ENCODE measurements at regions not wholly inside any gene's neighbourhood (a gene's known extent, or its start where the extent isn't known, plus 50 kb on each side); places are given as distances from the start of the nearest gene placed in this dataset.
A peak's percentile ranks its signal among the peaks of the same experiment; 100 is the strongest.
"Not testable (repeated sequence)": the region's sequence is repeated elsewhere in the genome, so short reads cannot be mapped to it uniquely, and the experiment has no call there.

- TF ChIP-seq CTCF (IDR thresholded peaks at IDR 0.05; ENCODE audit: control insufficient read depth, insufficient read depth, low read depth, low read length, missing control alignments), result no peak
- DNase-seq (ENCODE audit: low read depth), result no peak
Measured at GRCh38 chr6:71681234-71681867, 205.0 kb upstream of the RIMS1 start.

GRCh38 chr6:71686021-71686677, 200.2 kb upstream of the RIMS1 start:
- not testable (repeated sequence) for DNase-seq (ENCODE audit: low read depth)

More at GRCh38 chr6:71681234-71681867, 205.0 kb upstream of the RIMS1 start:
- no peak overlapping the region for H3K4me3 ChIP-seq (ENCODE audit: control insufficient read depth, low read depth, low read length)

GRCh38 chr6:71698702-71699101, 187.6 kb upstream of the RIMS1 start:
- no peak overlapping the region for H3K4me3 ChIP-seq (ENCODE audit: control insufficient read depth, low read depth, low read length)
- no peak for TF ChIP-seq CTCF (IDR thresholded peaks at IDR 0.05; ENCODE audit: control insufficient read depth, insufficient read depth, low read depth, low read length, missing control alignments)
- no peak for DNase-seq (ENCODE audit: low read depth)

More at GRCh38 chr6:71686021-71686677, 200.2 kb upstream of the RIMS1 start:
- H3K4me3 ChIP-seq (ENCODE audit: control insufficient read depth, low read depth, low read length), result not testable (repeated sequence)

- H3K4me3 ChIP-seq (ENCODE audit: control insufficient read depth, low read depth, low read length), result no peak overlapping the region
- no peak for TF ChIP-seq CTCF (IDR thresholded peaks at IDR 0.05; ENCODE audit: control insufficient read depth, insufficient read depth, low read depth, low read length, missing control alignments)
- no peak for DNase-seq (ENCODE audit: low read depth)
Measured at GRCh38 chr6:71706523-71706922, 179.8 kb upstream of the RIMS1 start.

- H3K4me3 ChIP-seq (ENCODE audit: control insufficient read depth, low read depth, low read length), result no peak overlapping the region
- TF ChIP-seq CTCF (IDR thresholded peaks at IDR 0.05; ENCODE audit: control insufficient read depth, insufficient read depth, low read depth, low read length, missing control alignments), result no peak
- no peak for DNase-seq (ENCODE audit: low read depth)
Measured at GRCh38 chr6:71707059-71707458, 179.3 kb upstream of the RIMS1 start.

GRCh38 chr6:71720705-71721104, 165.6 kb upstream of the RIMS1 start:
- TF ChIP-seq CTCF (IDR thresholded peaks at IDR 0.05; ENCODE audit: control insufficient read depth, insufficient read depth, low read depth, low read length, missing control alignments), result no peak
- DNase-seq (ENCODE audit: low read depth), result no peak
- H3K4me3 ChIP-seq (ENCODE audit: control insufficient read depth, low read depth, low read length), result no peak overlapping the region

GRCh38 chr6:71721642-71722041, 164.7 kb upstream of the RIMS1 start:
- no peak overlapping the region for H3K4me3 ChIP-seq (ENCODE audit: control insufficient read depth, low read depth, low read length)
- TF ChIP-seq CTCF (IDR thresholded peaks at IDR 0.05; ENCODE audit: control insufficient read depth, insufficient read depth, low read depth, low read length, missing control alignments), result no peak
- DNase-seq (ENCODE audit: low read depth), result peak; percentile 53

All from AG09309 (cell line).